Liver (tissue), 8 donors: ENCODE measurements at regions not wholly inside any gene's neighbourhood (a gene's known extent, or its start where the extent isn't known, plus 50 kb on each side); places are given as distances from the start of the nearest gene placed in this dataset.

ENCODE experiments used
- DNase-seq: peaks from one replicate; pipeline ENCODE4 v3.0.0-alpha.2; 2017; ENCODE audit warnings: low spot score
- H3K27ac ChIP-seq, 2 donors: one replicate each; pipeline ENCODE4 v1.7.0; 2013; ENCODE audit warnings: inconsistent platforms in 2 of 2, low read length in 2 of 2, control low read depth in 1 of 2, low read depth in 1 of 2, mild to moderate bottlenecking in 1 of 2
- H3K27me3 ChIP-seq, 4 donors: one replicate each; pipeline versions ENCODE4 v1.6.1 to v1.7.0; 2013; ENCODE audit warnings: low read length in 3 of 4, inconsistent platforms in 1 of 4, mild to moderate bottlenecking in 1 of 4, moderate library complexity in 1 of 4; ENCODE audit not compliant: control insufficient read depth in 4 of 4, insufficient read depth in 4 of 4
- H3K36me3 ChIP-seq, 4 donors: one replicate each; pipeline versions ENCODE4 v1.6.1 to v1.7.0; 2013; ENCODE audit warnings: low read length in 3 of 4, mild to moderate bottlenecking in 3 of 4, low read depth in 1 of 4, moderate library complexity in 1 of 4; ENCODE audit not compliant: control insufficient read depth in 4 of 4, insufficient read depth in 3 of 4
- H3K4me1 ChIP-seq, 4 donors: one replicate each; pipeline versions ENCODE4 v1.6.1 to v1.7.0; 2013; ENCODE audit warnings: low read length in 3 of 4, mild to moderate bottlenecking in 3 of 4, moderate library complexity in 1 of 4; ENCODE audit not compliant: control insufficient read depth in 4 of 4, insufficient read depth in 4 of 4
- H3K4me3 ChIP-seq, 3 donors: one replicate each; pipeline versions ENCODE4 v1.6.1 to v1.7.0; 2013; ENCODE audit warnings: low read length in 3 of 3, control low read depth in 1 of 3, low read depth in 1 of 3, mild to moderate bottlenecking in 1 of 3
- H3K9ac ChIP-seq, 2 donors: one replicate each; pipeline ENCODE4 v1.7.0; 2013; ENCODE audit warnings: low read length in 2 of 2, mild to moderate bottlenecking in 2 of 2, moderate library complexity in 2 of 2, control low read depth in 1 of 2, low read depth in 1 of 2
- H3K9me3 ChIP-seq, 4 donors: one replicate each; pipeline versions ENCODE4 v1.6.1 to v1.7.0; 2013; ENCODE audit warnings: low read length in 3 of 4; ENCODE audit not compliant: control insufficient read depth in 4 of 4
- EGR1 ChIP-seq, 2 donors: IDR thresholded peaks; 2 replicates each; pipeline ENCODE4 v1.6.1; 2016 to 2018; ENCODE audit warnings: antibody characterized with exemption in 2 of 2, low read depth in 2 of 2
- FOXA1 ChIP-seq: IDR thresholded peaks from 2 replicates; pipeline ENCODE4 v1.6.1; 2016; ENCODE audit warnings: antibody characterized with exemption
- FOXA2 ChIP-seq: IDR thresholded peaks from 2 replicates; pipeline ENCODE4 v1.6.1; 2016; ENCODE audit warnings: antibody characterized with exemption
- GABPA ChIP-seq, 2 donors: IDR thresholded peaks in 1 of 2; conservative IDR thresholded peaks in 1 of 2; 2 replicates each; pipeline ENCODE4 v1.6.1; 2016; ENCODE audit warnings: antibody characterized with exemption in 2 of 2, mild to moderate bottlenecking in 1 of 2, moderate library complexity in 1 of 2
- HNF4A ChIP-seq, 2 donors: conservative IDR thresholded peaks; 2 replicates each; pipeline ENCODE4 v1.6.1; 2016; ENCODE audit warnings: antibody characterized with exemption in 2 of 2, mild to moderate bottlenecking in 2 of 2
- HNF4G ChIP-seq: IDR thresholded peaks from 2 replicates; pipeline ENCODE4 v1.6.1; 2016; ENCODE audit warnings: antibody characterized with exemption
- JUND ChIP-seq, 2 donors: IDR thresholded peaks; 2 replicates each; pipeline ENCODE4 v1.6.1; 2016; ENCODE audit warnings: antibody characterized with exemption in 2 of 2
- NR2F2 ChIP-seq: IDR thresholded peaks from 2 replicates; pipeline ENCODE4 v1.6.1; 2016; ENCODE audit warnings: antibody characterized with exemption
- RAD21 ChIP-seq, 2 donors: IDR thresholded peaks; 2 replicates each; pipeline ENCODE4 v1.6.1; 2016; ENCODE audit warnings: antibody characterized with exemption in 2 of 2, mild to moderate bottlenecking in 2 of 2
- RXRA ChIP-seq, 2 donors: IDR thresholded peaks; 2 replicates each; pipeline ENCODE4 v1.6.1; 2017 to 2018; ENCODE audit warnings: antibody characterized with exemption in 2 of 2, mild to moderate bottlenecking in 1 of 2
- SP1 ChIP-seq: IDR thresholded peaks from 2 replicates; pipeline ENCODE4 v1.6.1; 2018; ENCODE audit warnings: antibody characterized with exemption, mild to moderate bottlenecking
- TAF1 ChIP-seq: conservative IDR thresholded peaks from 2 replicates; pipeline ENCODE4 v1.6.1; 2016; ENCODE audit warnings: antibody characterized with exemption, mild to moderate bottlenecking
- YY1 ChIP-seq: IDR thresholded peaks from 2 replicates; pipeline ENCODE4 v1.6.1; 2016; ENCODE audit warnings: antibody characterized with exemption, mild to moderate bottlenecking
- WGBS: extraction: QIAGEN DNeasy Blood & Tissue Kit; methylation state at CpG from one replicate; pipeline ENCODE4 v1.1.7; 2013; 5-methylcytosine and 5-hydroxymethylcytosine counted together
- TF ChIP-seq, protein P1 (sequence below): IDR thresholded peaks from 2 replicates; pipeline ENCODE4 v1.6.1; 2016; ENCODE audit warnings: antibody characterized with exemption
- TF ChIP-seq, protein P2 (sequence below): IDR thresholded peaks from 2 replicates; pipeline ENCODE4 v1.6.1; 2016; ENCODE audit warnings: antibody characterized with exemption
- TF ChIP-seq, protein P3 (sequence below): fragments of 150-350 bp; IDR thresholded peaks from 2 replicates; pipeline ENCODE4 v1.5.1; 2017; ENCODE audit warnings: improper control_type of control experiment, low read depth, low read length; ENCODE audit not compliant: missing input control
- TF ChIP-seq, protein P4 (sequence below): IDR thresholded peaks from 2 replicates; pipeline ENCODE4 v1.6.1; 2016; ENCODE audit warnings: antibody characterized with exemption
- TF ChIP-seq, protein P5 (sequence below): IDR thresholded peaks from 2 replicates; pipeline ENCODE4 v1.6.1; 2016; ENCODE audit warnings: antibody characterized with exemption, mild to moderate bottlenecking
- donor health status: healthy.
- donor health status: healthy.
- donor health status: healthy.
- donor health status: healthy.
- donor health status: healthy.

DNA sequence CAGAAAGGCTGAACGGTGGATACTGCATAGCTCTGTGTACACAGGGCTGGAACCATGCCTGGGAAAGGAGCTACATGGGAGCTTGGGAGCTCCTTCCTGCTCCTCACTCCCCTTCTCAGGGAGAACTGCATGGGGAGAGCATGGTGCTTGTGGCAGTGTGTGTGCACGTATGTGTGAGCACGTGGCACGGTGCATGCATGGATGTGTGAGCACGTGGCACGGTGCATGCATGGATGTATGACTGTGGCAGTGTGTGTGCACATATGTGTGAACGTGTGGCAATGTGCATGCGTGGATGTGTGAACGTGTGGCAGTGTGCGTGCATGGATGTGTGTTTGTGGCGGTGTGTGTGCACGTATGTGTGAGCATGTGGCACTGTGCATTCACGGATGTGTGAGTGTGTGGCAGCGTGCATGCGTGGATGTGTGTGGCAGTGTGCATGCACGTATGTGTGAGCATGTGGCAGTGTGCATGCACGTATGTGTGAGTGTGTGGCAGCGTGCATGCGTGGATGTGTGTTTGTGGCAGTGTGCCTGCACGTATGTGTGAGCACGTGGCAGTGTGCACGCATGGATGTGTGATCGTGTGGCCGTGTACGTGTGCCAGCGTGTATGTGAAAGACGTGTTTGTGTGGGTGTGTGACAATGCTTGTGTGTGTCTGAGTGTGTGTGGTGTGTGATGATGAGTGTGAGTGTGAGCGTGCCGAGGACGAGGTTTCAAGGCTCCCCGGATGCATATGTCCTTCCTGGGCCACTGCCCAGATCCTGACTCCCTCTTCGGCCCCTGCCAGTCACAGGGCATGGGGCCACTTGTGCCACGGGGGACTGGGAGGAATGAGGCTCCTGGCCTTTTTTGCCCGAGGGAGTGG is 52.4 kb upstream of the JPH3 start:
- TF ChIP-seq, protein P1, sequence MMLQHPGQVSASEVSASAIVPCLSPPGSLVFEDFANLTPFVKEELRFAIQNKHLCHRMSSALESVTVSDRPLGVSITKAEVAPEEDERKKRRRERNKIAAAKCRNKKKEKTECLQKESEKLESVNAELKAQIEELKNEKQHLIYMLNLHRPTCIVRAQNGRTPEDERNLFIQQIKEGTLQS = no peak
- TF ChIP-seq SP1 (no peak), NR2F2 (no peak)
- DNase-seq = no peak
- Histone ChIP-seq H3K27me3 (no peaks in the 10 kb centered on the region), H3K9ac (no peak overlapping the region), H3K4me1 (peaks cover 0 to 12% (median 6%) of the 10 kb centered on the region in 4 donors), H3K4me3 (no peak overlapping the region), H3K36me3 (no peaks in the 10 kb centered on the region), H3K9me3 (no peaks in the 10 kb centered on the region), H3K27ac (no peak overlapping the region)
- WGBS = 82% methylated on average over 34 of the region's 34 CpGs

DNA sequence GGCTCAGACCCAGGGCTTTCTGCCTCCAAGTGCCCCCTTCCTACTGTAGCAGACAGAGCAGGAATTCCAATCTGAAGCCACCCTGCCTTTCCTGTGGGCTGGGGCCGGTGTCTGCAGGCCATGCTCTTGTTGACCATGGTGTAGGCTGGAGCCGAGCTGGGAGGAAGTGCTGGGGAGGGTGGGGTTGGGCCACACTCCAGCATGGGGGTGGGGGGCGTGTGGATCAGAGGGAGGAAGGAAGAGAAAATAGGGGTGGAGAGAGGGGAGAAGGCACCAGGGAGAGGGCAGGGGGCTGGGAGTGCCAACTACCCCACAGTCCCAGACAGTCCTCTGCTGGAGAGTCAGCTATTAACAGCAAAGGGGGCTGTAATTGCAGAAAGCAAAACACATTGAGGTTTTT is 54.3 kb upstream of the JPH3 start:
- WGBS = 50% methylated on average over 3 of the region's 3 CpGs
- Histone ChIP-seq H3K27ac (no peak overlapping the region), H3K4me1 (peaks cover 0 to 8% (median 5%) of the 10 kb centered on the region in 4 donors), H3K4me3 (no peak overlapping the region), H3K9ac (no peak overlapping the region), H3K9me3 (no peaks in the 10 kb centered on the region), H3K27me3 (no peaks in the 10 kb centered on the region), H3K36me3 (no peaks in the 10 kb centered on the region)
- no peak for DNase-seq
- TF ChIP-seq RAD21 (IDR thresholded peaks at IDR 0.05) (no peak), SP1 (no peak), JUND (IDR thresholded peaks at IDR 0.05) (no peak), TAF1 (no peak), HNF4A (conservative IDR thresholded peaks at IDR 0.05) (no peak), HNF4G (no peak), YY1 (no peak), RXRA (IDR thresholded peaks at IDR 0.05) (no peak), EGR1 (IDR thresholded peaks at IDR 0.05; ENCODE audit: low read depth in 2 of 2) (no peak), GABPA (IDR thresholded peaks at IDR 0.05 in 1 of 2, conservative IDR thresholded peaks at IDR 0.05 in 1 of 2) (no peak), NR2F2 (no peak), FOXA1 (no peak), FOXA2 (no peak)
- TF ChIP-seq, protein P1 = no peak
- TF ChIP-seq, protein P2, sequence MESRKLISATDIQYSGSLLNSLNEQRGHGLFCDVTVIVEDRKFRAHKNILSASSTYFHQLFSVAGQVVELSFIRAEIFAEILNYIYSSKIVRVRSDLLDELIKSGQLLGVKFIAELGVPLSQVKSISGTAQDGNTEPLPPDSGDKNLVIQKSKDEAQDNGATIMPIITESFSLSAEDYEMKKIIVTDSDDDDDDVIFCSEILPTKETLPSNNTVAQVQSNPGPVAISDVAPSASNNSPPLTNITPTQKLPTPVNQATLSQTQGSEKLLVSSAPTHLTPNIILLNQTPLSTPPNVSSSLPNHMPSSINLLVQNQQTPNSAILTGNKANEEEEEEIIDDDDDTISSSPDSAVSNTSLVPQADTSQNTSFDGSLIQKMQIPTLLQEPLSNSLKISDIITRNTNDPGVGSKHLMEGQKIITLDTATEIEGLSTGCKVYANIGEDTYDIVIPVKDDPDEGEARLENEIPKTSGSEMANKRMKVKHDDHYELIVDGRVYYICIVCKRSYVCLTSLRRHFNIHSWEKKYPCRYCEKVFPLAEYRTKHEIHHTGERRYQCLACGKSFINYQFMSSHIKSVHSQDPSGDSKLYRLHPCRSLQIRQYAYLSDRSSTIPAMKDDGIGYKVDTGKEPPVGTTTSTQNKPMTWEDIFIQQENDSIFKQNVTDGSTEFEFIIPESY = no peak
- TF ChIP-seq, protein P3, sequence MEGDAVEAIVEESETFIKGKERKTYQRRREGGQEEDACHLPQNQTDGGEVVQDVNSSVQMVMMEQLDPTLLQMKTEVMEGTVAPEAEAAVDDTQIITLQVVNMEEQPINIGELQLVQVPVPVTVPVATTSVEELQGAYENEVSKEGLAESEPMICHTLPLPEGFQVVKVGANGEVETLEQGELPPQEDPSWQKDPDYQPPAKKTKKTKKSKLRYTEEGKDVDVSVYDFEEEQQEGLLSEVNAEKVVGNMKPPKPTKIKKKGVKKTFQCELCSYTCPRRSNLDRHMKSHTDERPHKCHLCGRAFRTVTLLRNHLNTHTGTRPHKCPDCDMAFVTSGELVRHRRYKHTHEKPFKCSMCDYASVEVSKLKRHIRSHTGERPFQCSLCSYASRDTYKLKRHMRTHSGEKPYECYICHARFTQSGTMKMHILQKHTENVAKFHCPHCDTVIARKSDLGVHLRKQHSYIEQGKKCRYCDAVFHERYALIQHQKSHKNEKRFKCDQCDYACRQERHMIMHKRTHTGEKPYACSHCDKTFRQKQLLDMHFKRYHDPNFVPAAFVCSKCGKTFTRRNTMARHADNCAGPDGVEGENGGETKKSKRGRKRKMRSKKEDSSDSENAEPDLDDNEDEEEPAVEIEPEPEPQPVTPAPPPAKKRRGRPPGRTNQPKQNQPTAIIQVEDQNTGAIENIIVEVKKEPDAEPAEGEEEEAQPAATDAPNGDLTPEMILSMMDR = no peak
- TF ChIP-seq, protein P4, sequence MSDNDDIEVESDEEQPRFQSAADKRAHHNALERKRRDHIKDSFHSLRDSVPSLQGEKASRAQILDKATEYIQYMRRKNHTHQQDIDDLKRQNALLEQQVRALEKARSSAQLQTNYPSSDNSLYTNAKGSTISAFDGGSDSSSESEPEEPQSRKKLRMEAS = no peak
- TF ChIP-seq, protein P5, sequence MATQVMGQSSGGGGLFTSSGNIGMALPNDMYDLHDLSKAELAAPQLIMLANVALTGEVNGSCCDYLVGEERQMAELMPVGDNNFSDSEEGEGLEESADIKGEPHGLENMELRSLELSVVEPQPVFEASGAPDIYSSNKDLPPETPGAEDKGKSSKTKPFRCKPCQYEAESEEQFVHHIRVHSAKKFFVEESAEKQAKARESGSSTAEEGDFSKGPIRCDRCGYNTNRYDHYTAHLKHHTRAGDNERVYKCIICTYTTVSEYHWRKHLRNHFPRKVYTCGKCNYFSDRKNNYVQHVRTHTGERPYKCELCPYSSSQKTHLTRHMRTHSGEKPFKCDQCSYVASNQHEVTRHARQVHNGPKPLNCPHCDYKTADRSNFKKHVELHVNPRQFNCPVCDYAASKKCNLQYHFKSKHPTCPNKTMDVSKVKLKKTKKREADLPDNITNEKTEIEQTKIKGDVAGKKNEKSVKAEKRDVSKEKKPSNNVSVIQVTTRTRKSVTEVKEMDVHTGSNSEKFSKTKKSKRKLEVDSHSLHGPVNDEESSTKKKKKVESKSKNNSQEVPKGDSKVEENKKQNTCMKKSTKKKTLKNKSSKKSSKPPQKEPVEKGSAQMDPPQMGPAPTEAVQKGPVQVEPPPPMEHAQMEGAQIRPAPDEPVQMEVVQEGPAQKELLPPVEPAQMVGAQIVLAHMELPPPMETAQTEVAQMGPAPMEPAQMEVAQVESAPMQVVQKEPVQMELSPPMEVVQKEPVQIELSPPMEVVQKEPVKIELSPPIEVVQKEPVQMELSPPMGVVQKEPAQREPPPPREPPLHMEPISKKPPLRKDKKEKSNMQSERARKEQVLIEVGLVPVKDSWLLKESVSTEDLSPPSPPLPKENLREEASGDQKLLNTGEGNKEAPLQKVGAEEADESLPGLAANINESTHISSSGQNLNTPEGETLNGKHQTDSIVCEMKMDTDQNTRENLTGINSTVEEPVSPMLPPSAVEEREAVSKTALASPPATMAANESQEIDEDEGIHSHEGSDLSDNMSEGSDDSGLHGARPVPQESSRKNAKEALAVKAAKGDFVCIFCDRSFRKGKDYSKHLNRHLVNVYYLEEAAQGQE = no peak
